K562 (cell line): ENCODE measurements at regions not wholly inside any gene's neighbourhood (a gene's known extent, or its start where the extent isn't known, plus 50 kb on each side); places are given as distances from the start of the nearest gene placed in this dataset.

Experiments
- ATAC-seq: fragments of 200-7000 bp; cut with Tn5 transposase; 3 replicates; pipeline ENCODE4 v1.9.1; 2020; ENCODE audit warnings: moderate library complexity
- BruUV-seq: library from RNA; stranded (reverse); fragments of 400-500 nt; replicated peaks from 2 replicates; lab custom pipeline; 2021; lab: Mats Ljungman, UMichigan
- CTCF ChIA-PET: fragments of 300-600 bp; formaldehyde crosslinking; extraction: SDS; loops from one replicate; lab custom pipeline; 2021; ENCODE audit warnings: low intra/inter-chr PET ratio; lab: Yijun Ruan, JAX
- POLR2A ChIA-PET: fragments of 300-600, 350-650 bp; sonication (Branson Sonifier 250); formaldehyde crosslinking; extraction: SDS; loops from one replicate; lab custom pipeline; 2021; ENCODE audit warnings: antibody characterized with exemption, inconsistent platforms; lab: Yijun Ruan, JAX
- DNase-seq, 4 experiments: peaks; one replicate each; pipeline versions ENCODE4 v3.0.0 to v3.0.0-alpha.2; 2011 to 2018; ENCODE audit warnings: low spot score in 3 of 4, mixed read lengths in 3 of 4; ENCODE audit errors: extremely low read depth in 1 of 4
- FAIRE-seq: peaks from 2 replicates; lab custom pipeline; 2011; peaks lifted over from hg19 to GRCh38; lab: Jason Lieb, UNC
- H2AFZ ChIP-seq: 2 replicates; pipeline ENCODE4 v1.6.0; 2011; ENCODE audit warnings: low read depth, low read length, control low read depth, inconsistent platforms
- H3K27ac ChIP-seq: fragments of 200-600 bp; 3 replicates; pipeline ENCODE4 v1.8.0; 2011; ENCODE audit warnings: low read depth, mild to moderate bottlenecking, control low read depth, inconsistent platforms, low read length, moderate library complexity, mixed read lengths; ENCODE audit errors: extremely low read depth
- H3K27me3 ChIP-seq, 2 experiments: fragments of 300-600 bp in 1 of 2; 2 replicates in 1 of 2; 3 replicates in 1 of 2; pipeline versions ENCODE4 v1.6.0 to v1.8.0; 2011; ENCODE audit warnings: inconsistent platforms in 2 of 2, low read length in 2 of 2, mild to moderate bottlenecking in 1 of 2, mixed read lengths in 1 of 2, moderate library complexity in 1 of 2; ENCODE audit not compliant: control insufficient read depth in 2 of 2, insufficient read depth in 2 of 2
- H3K36me3 ChIP-seq: fragments of 300-600 bp; 3 replicates; pipeline ENCODE4 v1.8.0; 2011; ENCODE audit warnings: mild to moderate bottlenecking, low read length, inconsistent platforms; ENCODE audit not compliant: control insufficient read depth, insufficient read depth
- H3K4me1 ChIP-seq, 2 experiments: fragments of 200-600 bp in 1 of 2; replicated peaks in 1 of 2; 2 replicates in 1 of 2; 3 replicates in 1 of 2; pipeline versions ENCODE4 v1.5.1 to v1.8.0; 2011; ENCODE audit warnings: inconsistent platforms in 2 of 2, low read length in 2 of 2, mild to moderate bottlenecking in 1 of 2, mixed read lengths in 1 of 2, moderate library complexity in 1 of 2; ENCODE audit not compliant: control insufficient read depth in 2 of 2, insufficient read depth in 2 of 2
- H3K4me2 ChIP-seq: 2 replicates; pipeline ENCODE4 v1.6.1; 2011; ENCODE audit warnings: low read length, control low read depth, inconsistent platforms, mixed read lengths; ENCODE audit not compliant: insufficient read depth
- H3K4me3 ChIP-seq: fragments of 200-600 bp; sonication (generic), shearing (Covaris generic); 2 replicates; pipeline ENCODE4 v1.5.1; 2016; ENCODE audit warnings: control low read depth, inconsistent platforms
- H3K79me2 ChIP-seq: fragments of 200-600 bp; 3 replicates; pipeline ENCODE4 v1.8.0; 2011; ENCODE audit warnings: low read length, inconsistent platforms; ENCODE audit not compliant: control insufficient read depth, insufficient read depth
- H3K9ac ChIP-seq, 2 experiments: 2 replicates each; pipeline versions ENCODE4 v1.6.0 to v1.6.1; 2011; ENCODE audit warnings: low read depth in 2 of 2, low read length in 2 of 2, control low read depth in 1 of 2, inconsistent platforms in 1 of 2, mild to moderate bottlenecking in 1 of 2, mixed read lengths in 1 of 2; ENCODE audit not compliant: insufficient read depth in 1 of 2
- H3K9me1 ChIP-seq: one replicate; pipeline ENCODE4 v1.6.0; 2011; ENCODE audit warnings: inconsistent platforms, mild to moderate bottlenecking, low read length, moderate library complexity; ENCODE audit not compliant: control insufficient read depth, insufficient read depth
- H3K9me3 ChIP-seq: replicated peaks from 2 replicates; pipeline ENCODE4 v1.5.1; 2011; ENCODE audit warnings: low read depth, low read length, inconsistent platforms; ENCODE audit not compliant: control insufficient read depth, insufficient read depth
- H4K20me1 ChIP-seq: replicated peaks from 2 replicates; pipeline ENCODE4 v1.6.1; 2011; ENCODE audit warnings: low read length, inconsistent platforms, mixed read lengths; ENCODE audit not compliant: control insufficient read depth, insufficient read depth
- AFF1 ChIP-seq, 2 experiments: fragments of 450-650 bp; IDR thresholded peaks; 2 replicates each; pipeline ENCODE4 v1.6.1; 2018; ENCODE audit warnings: mild to moderate bottlenecking in 2 of 2, low read depth in 1 of 2; ENCODE audit not compliant: partially characterized antibody in 2 of 2
- CCAR2 ChIP-seq: fragments of 200-400 bp; formaldehyde crosslinking; IDR thresholded peaks from 2 replicates; pipeline ENCODE4 v1.6.1; 2017; ENCODE audit warnings: mild to moderate bottlenecking, low read depth, low read length
- PKNOX1 ChIP-seq: fragments of 450-650 bp; IDR thresholded peaks from 2 replicates; pipeline ENCODE4 v1.6.1; 2016
- POLR2H ChIP-seq: IDR thresholded peaks from 2 replicates; pipeline ENCODE4 v1.6.1; 2016; ENCODE audit warnings: missing genetic modification characterization, low read depth, mild to moderate bottlenecking, control low read depth, missing compliant biosample characterization, moderate library complexity
- ZNF507 ChIP-seq: conservative IDR thresholded peaks from 2 replicates; pipeline ENCODE4 v1.6.1; 2017; ENCODE audit warnings: missing genetic modification characterization, missing compliant biosample characterization
- WGBS: fragments of 100-300 bp; shearing (Covaris generic); methylation state at CpG from one replicate; pipeline ENCODE4 v1.1.6; 2016; ENCODE audit warnings: low coverage, mixed read lengths; ENCODE audit not compliant: insufficient coverage; ENCODE audit errors: missing lambda C conversion rate; 5-methylcytosine and 5-hydroxymethylcytosine counted together
- in situ Hi-C: fragments of 300-500 bp; cut with MboI; formaldehyde crosslinking; loops from 4 replicates; pipeline ENCODE4 v1.15.0; 2018; ENCODE audit warnings: inconsistent platforms, mixed read lengths
- intact Hi-C: fragments of 100-400 bp; cut with micrococcal nuclease; formaldehyde crosslinking; loops from 2 replicates; pipeline ENCODE4 v1.14.2; 2022

GRCh38 chr2:6164986-6165747 is 473.0 kb downstream of the SOX11 start:
- intact Hi-C loops, result no loop called here
- H3K9me1 ChIP-seq, result no peaks in the 10 kb centered on the region
- no TSS peak for BruUV-seq
- no peaks in the 10 kb centered on the region for H3K36me3 ChIP-seq
- ChIA-PET CTCF (no interaction called here), POLR2A (no interaction called here)
- TF ChIP-seq CCAR2 (no peak), ZNF507 (tag) (no peak), PKNOX1 (no peak), POLR2H (no peak), AFF1 (IDR thresholded peaks at IDR 0.05; ENCODE audit: low read depth in 1 of 2, partially characterized antibody in 2 of 2) (no peak)
- H3K4me1 ChIP-seq, result no peaks in the 10 kb centered on the region
- no peaks in the 10 kb centered on the region for H3K9me3 ChIP-seq
- ATAC-seq, result no peak
- no peaks in the 10 kb centered on the region for H4K20me1 ChIP-seq
- H3K4me2 ChIP-seq, result no peak overlapping the region
- in situ Hi-C loops, result no loop called here
- no peak overlapping the region for H3K9ac ChIP-seq
- no peak overlapping the region for H3K27ac ChIP-seq
- no peak overlapping the region for H3K4me3 ChIP-seq
- no peaks in the 10 kb centered on the region for H3K27me3 ChIP-seq
- no peaks in the 10 kb centered on the region for H3K79me2 ChIP-seq
- DNase-seq, result no peak
- WGBS, result 0% methylated on average over 11 of the region's 11 CpGs
- FAIRE-seq, result no peak
- no peak overlapping the region for H2AFZ ChIP-seq
